Liver (tissue), 3 donors: ENCODE measurements at regions not wholly inside any gene's neighbourhood (a gene's known extent, or its start where the extent isn't known, plus 50 kb on each side); places are given as distances from the start of the nearest gene placed in this dataset.

ENCODE experiments used
- RXRA ChIP-seq, 2 donors: IDR thresholded peaks; 2 replicates each; pipeline ENCODE4 v1.6.1; 2017 to 2018; ENCODE audit warnings: antibody characterized with exemption in 2 of 2, mild to moderate bottlenecking in 1 of 2
- SP1 ChIP-seq: IDR thresholded peaks from 2 replicates; pipeline ENCODE4 v1.6.1; 2018; ENCODE audit warnings: antibody characterized with exemption, mild to moderate bottlenecking
- TF ChIP-seq, protein P1 (sequence below): fragments of 150-350 bp; IDR thresholded peaks from 2 replicates; pipeline ENCODE4 v1.5.1; 2017; ENCODE audit warnings: improper control_type of control experiment, low read depth, low read length; ENCODE audit not compliant: missing input control
- TF ChIP-seq, protein P2 (sequence below): IDR thresholded peaks from 2 replicates; pipeline ENCODE4 v1.6.1; 2016; ENCODE audit warnings: antibody characterized with exemption
- donor health status: healthy.
- donor health status: healthy.

DNA sequence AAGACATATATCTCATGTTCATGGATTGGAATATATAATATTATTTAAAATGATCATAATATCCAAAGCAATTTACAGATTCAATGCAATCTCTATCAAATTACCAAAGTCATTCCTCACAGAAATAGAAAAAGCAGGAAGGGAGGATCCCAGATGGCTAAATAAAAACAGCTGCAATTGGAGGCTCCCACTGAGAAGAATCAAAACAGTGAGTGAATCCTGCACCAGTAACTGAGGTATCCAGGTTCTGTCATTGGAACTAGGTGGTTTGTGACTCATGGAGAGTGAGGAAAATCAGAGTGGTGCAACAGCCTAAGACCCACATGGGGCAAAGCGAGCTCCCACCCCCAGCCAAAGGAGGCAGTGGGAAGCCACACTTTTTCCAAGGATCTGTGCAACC is 128.4 kb downstream of the MTERF1 start:
- TF ChIP-seq, protein P1, sequence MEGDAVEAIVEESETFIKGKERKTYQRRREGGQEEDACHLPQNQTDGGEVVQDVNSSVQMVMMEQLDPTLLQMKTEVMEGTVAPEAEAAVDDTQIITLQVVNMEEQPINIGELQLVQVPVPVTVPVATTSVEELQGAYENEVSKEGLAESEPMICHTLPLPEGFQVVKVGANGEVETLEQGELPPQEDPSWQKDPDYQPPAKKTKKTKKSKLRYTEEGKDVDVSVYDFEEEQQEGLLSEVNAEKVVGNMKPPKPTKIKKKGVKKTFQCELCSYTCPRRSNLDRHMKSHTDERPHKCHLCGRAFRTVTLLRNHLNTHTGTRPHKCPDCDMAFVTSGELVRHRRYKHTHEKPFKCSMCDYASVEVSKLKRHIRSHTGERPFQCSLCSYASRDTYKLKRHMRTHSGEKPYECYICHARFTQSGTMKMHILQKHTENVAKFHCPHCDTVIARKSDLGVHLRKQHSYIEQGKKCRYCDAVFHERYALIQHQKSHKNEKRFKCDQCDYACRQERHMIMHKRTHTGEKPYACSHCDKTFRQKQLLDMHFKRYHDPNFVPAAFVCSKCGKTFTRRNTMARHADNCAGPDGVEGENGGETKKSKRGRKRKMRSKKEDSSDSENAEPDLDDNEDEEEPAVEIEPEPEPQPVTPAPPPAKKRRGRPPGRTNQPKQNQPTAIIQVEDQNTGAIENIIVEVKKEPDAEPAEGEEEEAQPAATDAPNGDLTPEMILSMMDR, result no peak
- TF ChIP-seq, protein P2, sequence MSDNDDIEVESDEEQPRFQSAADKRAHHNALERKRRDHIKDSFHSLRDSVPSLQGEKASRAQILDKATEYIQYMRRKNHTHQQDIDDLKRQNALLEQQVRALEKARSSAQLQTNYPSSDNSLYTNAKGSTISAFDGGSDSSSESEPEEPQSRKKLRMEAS, result no peak
- TF ChIP-seq RXRA (IDR thresholded peaks at IDR 0.05) (no peak), SP1 (no peak)
